Lung (tissue), 11 donors: ENCODE measurements at regions not wholly inside any gene's neighbourhood (a gene's known extent, or its start where the extent isn't known, plus 50 kb on each side); places are given as distances from the start of the nearest gene placed in this dataset.

Experiments used
- ATAC-seq: fragments of 200-7000 bp; cut with Tn5 transposase; one replicate; pipeline ENCODE4 v1.9.1; 2020; ENCODE audit warnings: moderate number of reproducible peaks; ENCODE audit not compliant: insufficient read depth, low FRiP score
- DNase-seq, 3 donors: peaks; one replicate each; pipeline ENCODE4 v3.0.0-alpha.2; 2013 to 2017
- H3K27ac ChIP-seq, 2 donors: one replicate each; pipeline ENCODE4 v1.5.1; 2013; ENCODE audit warnings: mild to moderate bottlenecking in 2 of 2, moderate library complexity in 2 of 2, control low read depth in 1 of 2, inconsistent platforms in 1 of 2, low read depth in 1 of 2, low read length in 1 of 2
- H3K27me3 ChIP-seq, 3 donors: one replicate each; pipeline ENCODE4 v1.5.1; 2013; ENCODE audit warnings: low read length in 2 of 3; ENCODE audit not compliant: control insufficient read depth in 3 of 3, insufficient read depth in 3 of 3
- H3K36me3 ChIP-seq, 4 donors: one replicate each; pipeline ENCODE4 v1.5.1; 2013; ENCODE audit warnings: low read length in 4 of 4, mild to moderate bottlenecking in 1 of 4, moderate library complexity in 1 of 4; ENCODE audit not compliant: control insufficient read depth in 4 of 4, insufficient read depth in 4 of 4
- H3K4me1 ChIP-seq, 5 donors: one replicate each; pipeline ENCODE4 v1.5.1; 2013; ENCODE audit warnings: low read length in 5 of 5, mild to moderate bottlenecking in 2 of 5, moderate library complexity in 1 of 5; ENCODE audit not compliant: control insufficient read depth in 5 of 5, insufficient read depth in 5 of 5
- H3K4me3 ChIP-seq: one replicate; pipeline ENCODE4 v1.5.1; 2013; ENCODE audit warnings: mild to moderate bottlenecking, control low read depth, moderate library complexity
- H3K9ac ChIP-seq, 2 donors: one replicate each; pipeline ENCODE4 v1.5.1; 2013; ENCODE audit warnings: low read length in 2 of 2, control low read depth in 1 of 2; ENCODE audit not compliant: insufficient read depth in 1 of 2
- H3K9me3 ChIP-seq, 4 donors: one replicate each; pipeline ENCODE4 v1.5.1; 2013; ENCODE audit warnings: low read length in 3 of 4, mild to moderate bottlenecking in 1 of 4, moderate library complexity in 1 of 4; ENCODE audit not compliant: control insufficient read depth in 4 of 4, insufficient read depth in 3 of 4
- CTCF ChIP-seq: IDR thresholded peaks from 2 replicates; pipeline ENCODE4 v1.5.1; 2012; ENCODE audit warnings: mild to moderate bottlenecking; ENCODE audit errors: control extremely low read depth, extremely low read depth
- WGBS, 2 donors: extraction: QIAGEN DNeasy Blood & Tissue Kit; methylation state at CpG; one replicate each; pipeline ENCODE4 v1.1.7; 2013; 5-methylcytosine and 5-hydroxymethylcytosine counted together
- donor health status: control.
- donor health status: control.
- donor health status: Bipolar disorder and iron deficiency.
- donor health status: healthy.
- donor health status: DM: yes; HTN: yes; CAD: no.

GRCh38 chr2:37466533-37467222 is 122.2 kb downstream of the QPCT start:
- DNase-seq (no peak), ATAC-seq (no peak)
- Histone ChIP-seq H3K27me3 (no peaks in the 10 kb centered on the region), H3K4me3 (no peak overlapping the region), H3K36me3 (no peaks in the 10 kb centered on the region), H3K4me1 (peaks cover 0 to 4% (median 0%) of the 10 kb centered on the region in 5 donors), H3K9ac (no peak overlapping the region), H3K27ac (no peak overlapping the region), H3K9me3 (no peaks in the 10 kb centered on the region)
- no peak for TF ChIP-seq CTCF
- 76 to 88% methylated on average over 1 of the region's 1 CpG for WGBS, 2 donors

GRCh38 chr2:37468170-37468569 is 123.7 kb downstream of the QPCT start:
- no peak for TF ChIP-seq CTCF
- Histone ChIP-seq H3K9ac (no peak overlapping the region), H3K4me1 (peaks cover 0 to 8% (median 4%) of the 10 kb centered on the region in 5 donors), H3K27ac (peak overlapping the region in 1 of 2 donors; percentile 53), H3K36me3 (no peaks in the 10 kb centered on the region), H3K9me3 (no peaks in the 10 kb centered on the region), H3K27me3 (no peaks in the 10 kb centered on the region), H3K4me3 (no peak overlapping the region)
- ATAC-seq (no peak), DNase-seq (no peak)
- 91 to 95% methylated on average over 4 of the region's 4 CpGs for WGBS, 2 donors

GRCh38 chr2:37469126-37469525 is 124.7 kb downstream of the QPCT start:
- WGBS, 2 donors, result 70 to 79% methylated on average over 1 of the region's 1 CpG
- ATAC-seq, result no peak

More at GRCh38 chr2:37469126-37469525, 124.7 kb downstream of the QPCT start:
- Histone ChIP-seq H3K36me3 (no peaks in the 10 kb centered on the region), H3K9ac (no peak overlapping the region), H3K27ac (no peak overlapping the region), H3K9me3 (no peaks in the 10 kb centered on the region), H3K4me3 (no peak overlapping the region), H3K27me3 (no peaks in the 10 kb centered on the region), H3K4me1 (peaks cover 0 to 9% (median 4%) of the 10 kb centered on the region in 5 donors)
- DNase-seq, result no peak
- no peak for TF ChIP-seq CTCF
